Fibroblast of mammary gland (primary cell): ENCODE measurements at regions not wholly inside any gene's neighbourhood (a gene's known extent, or its start where the extent isn't known, plus 50 kb on each side); places are given as distances from the start of the nearest gene placed in this dataset.

Experiments used
- DNase-seq: peaks from one replicate; pipeline ENCODE4 v3.0.0-alpha.2; 2010; ENCODE audit warnings: low read depth
- H3K4me3 ChIP-seq: 2 replicates; pipeline ENCODE4 v1.5.1; 2011; ENCODE audit warnings: low read depth, mild to moderate bottlenecking, low read length, moderate library complexity; ENCODE audit not compliant: control insufficient read depth
- CTCF ChIP-seq: conservative IDR thresholded peaks from 2 replicates; pipeline ENCODE4 v1.5.1; 2011; ENCODE audit warnings: low read depth, low read length, inconsistent platforms; ENCODE audit not compliant: control insufficient read depth, insufficient read depth

DNA sequence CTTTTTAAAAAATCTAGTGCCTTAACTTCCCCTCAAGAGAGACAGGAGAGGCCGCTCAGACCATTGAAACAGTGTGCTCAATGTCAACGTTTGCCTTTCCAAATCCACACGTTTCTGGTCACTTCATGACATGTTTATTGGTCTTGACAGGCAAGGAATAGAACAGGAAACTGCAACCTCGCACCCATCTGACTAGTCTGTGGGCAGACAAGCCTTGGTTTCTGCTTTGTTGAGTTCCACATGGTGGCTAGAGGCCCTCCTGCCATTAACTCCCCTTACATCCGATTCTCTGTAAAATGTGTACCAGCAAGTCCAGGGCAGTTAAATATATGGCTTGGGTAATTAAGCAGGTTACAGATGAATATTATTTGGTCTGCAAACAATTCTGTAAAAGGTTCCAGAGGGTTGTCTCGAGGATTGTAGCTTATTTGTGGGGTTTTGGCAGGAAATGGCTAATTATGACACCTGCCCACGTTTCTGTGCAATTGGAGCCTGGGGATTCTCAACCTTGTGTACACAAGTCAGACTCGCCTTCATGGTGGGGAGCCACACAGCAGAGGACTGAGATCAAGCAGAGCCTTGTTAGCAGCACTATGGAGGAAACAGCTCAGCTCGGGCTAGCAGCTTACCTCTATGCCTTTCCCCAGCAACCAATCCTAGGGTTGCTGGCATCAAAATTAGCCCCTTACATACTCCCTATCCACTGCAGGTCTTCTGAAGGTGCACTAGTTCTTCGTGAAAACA, 317.5 kb upstream of the IGF1R start:
- no peak overlapping the region for H3K4me3 ChIP-seq
- TF ChIP-seq CTCF: no peak
- DNase-seq: no peak

DNA sequence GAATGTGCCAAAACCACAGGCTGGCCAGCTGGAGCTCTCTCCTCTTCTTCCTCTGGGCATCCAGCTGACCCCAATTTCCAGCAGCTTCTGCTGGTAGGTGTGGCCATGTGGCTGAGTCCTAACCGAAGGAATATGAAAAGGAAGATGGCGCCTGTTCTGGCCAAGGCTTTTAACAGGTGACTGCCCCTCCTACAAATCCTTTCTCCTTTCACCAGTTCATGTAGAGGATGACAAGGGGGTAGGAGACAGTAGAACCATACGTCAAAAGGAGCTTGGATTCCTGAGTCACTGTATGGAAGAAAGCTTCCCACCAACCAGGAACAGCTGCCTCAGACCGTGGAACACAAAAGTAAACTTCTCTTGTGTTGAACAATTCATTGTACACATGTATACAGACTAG, 316.7 kb upstream of the IGF1R start:
- DNase-seq: no peak
- H3K4me3 ChIP-seq: no peak overlapping the region
- TF ChIP-seq CTCF: no peak

DNA sequence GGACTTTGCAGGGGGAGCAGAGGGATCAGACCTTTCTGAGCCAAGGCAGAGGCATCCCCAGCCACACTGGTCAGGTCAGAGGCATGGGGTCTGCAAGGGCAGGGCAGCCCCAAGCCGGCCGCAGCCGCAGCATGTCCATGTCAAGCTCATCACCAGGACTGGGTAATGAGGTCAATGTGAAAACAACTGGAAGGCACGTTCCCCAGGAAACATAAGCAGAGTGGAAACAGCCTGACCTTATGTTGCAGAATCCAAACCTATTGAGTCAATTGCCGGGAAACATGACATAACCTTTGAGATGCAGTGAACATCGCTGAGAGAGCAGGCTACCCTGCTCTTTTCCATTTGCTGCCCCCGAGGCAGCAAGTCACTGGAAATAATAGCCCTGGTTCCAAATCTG, 315.1 kb upstream of the IGF1R start:
- DNase-seq: no peak
- no peak for TF ChIP-seq CTCF
- H3K4me3 ChIP-seq: no peak overlapping the region

DNA sequence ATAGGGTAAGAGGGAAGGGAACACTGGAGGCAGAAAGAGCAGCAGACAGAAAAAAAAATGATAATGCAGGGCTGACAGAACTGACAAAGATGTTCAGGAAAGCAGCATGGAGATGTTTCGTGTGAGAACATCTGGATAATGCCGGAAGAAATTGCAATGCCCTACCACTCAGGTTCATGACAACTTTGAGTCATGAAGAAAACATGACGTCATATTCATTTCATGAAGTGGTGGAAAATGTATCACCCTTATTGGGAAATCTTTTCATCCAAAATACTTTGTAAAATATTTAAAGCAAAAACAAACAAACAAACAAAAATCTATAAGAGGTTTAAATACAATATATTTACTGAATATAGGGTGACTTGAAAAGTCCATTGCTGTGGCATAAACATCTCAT, 305.4 kb upstream of the IGF1R start:
- no peak for TF ChIP-seq CTCF
- DNase-seq: no peak
- no peak overlapping the region for H3K4me3 ChIP-seq

- no peak for TF ChIP-seq CTCF
- no peak for DNase-seq
- H3K4me3 ChIP-seq: no peak overlapping the region
Observed at GRCh38 chr15:98344591-98344990, 303.7 kb upstream of the IGF1R start.

GRCh38 chr15:98347001-98347400, 301.3 kb upstream of the IGF1R start:
- no peak for DNase-seq

More at GRCh38 chr15:98347001-98347400, 301.3 kb upstream of the IGF1R start:
- no peak overlapping the region for H3K4me3 ChIP-seq
- no peak for TF ChIP-seq CTCF
